Thyroid gland (tissue), 4 donors: ENCODE measurements at regions not wholly inside any gene's neighbourhood (a gene's known extent, or its start where the extent isn't known, plus 50 kb on each side); places are given as distances from the start of the nearest gene placed in this dataset.

Experiments
- POLR2A ChIP-seq, 2 donors: fragments of 450-650 bp; IDR thresholded peaks; one replicate each; pipeline ENCODE4 v1.6.1; 2017; ENCODE audit warnings: antibody characterized with exemption in 2 of 2, mild to moderate bottlenecking in 2 of 2, moderate library complexity in 1 of 2
- TF ChIP-seq, protein P1 (sequence below), 6 experiments: fragments of 200-600 bp in 3 of 6; fragments of 450-650 bp in 3 of 6; sonication (generic) in 3 of 6; IDR thresholded peaks; one replicate each; pipeline ENCODE4 v1.5.1; 2016 to 2019; ENCODE audit warnings: antibody characterized with exemption in 6 of 6, mild to moderate bottlenecking in 2 of 6, inconsistent platforms in 1 of 6, moderate library complexity in 1 of 6

DNA sequence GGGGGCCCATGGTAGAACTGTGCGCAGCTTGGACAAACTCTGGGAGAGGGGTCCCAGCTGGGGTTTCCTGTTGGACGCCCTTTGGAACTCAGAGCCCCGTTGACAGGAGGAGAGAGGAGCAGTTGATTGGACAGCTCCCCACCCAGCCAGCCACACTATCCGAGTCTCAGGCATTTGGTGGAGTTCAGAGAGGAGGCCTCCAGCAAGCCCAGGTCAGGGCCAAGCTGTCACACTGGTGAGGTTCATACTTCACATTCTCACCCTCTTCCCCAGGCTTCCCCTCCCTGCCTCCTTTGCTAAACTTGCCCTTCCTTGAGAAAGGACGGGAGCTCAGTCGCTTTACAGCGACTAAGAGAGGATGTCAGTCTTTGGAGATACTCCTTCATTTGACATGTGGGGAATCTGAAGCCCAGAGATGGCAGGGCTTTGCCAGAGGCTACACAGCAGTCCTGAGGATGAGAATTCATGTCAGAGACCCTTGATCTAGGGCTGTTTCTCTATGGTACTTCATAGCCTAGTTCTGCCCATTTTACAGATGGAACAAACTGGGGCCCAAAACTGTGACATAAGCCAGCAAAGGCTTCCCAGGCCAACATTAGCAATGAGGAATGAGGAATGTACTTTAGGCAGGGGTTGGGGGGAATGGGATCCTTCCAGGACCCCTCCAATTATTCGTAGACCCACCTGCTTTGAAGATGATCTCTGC, 142.2 kb downstream of the SMAD6 start:
- TF ChIP-seq, protein P1, sequence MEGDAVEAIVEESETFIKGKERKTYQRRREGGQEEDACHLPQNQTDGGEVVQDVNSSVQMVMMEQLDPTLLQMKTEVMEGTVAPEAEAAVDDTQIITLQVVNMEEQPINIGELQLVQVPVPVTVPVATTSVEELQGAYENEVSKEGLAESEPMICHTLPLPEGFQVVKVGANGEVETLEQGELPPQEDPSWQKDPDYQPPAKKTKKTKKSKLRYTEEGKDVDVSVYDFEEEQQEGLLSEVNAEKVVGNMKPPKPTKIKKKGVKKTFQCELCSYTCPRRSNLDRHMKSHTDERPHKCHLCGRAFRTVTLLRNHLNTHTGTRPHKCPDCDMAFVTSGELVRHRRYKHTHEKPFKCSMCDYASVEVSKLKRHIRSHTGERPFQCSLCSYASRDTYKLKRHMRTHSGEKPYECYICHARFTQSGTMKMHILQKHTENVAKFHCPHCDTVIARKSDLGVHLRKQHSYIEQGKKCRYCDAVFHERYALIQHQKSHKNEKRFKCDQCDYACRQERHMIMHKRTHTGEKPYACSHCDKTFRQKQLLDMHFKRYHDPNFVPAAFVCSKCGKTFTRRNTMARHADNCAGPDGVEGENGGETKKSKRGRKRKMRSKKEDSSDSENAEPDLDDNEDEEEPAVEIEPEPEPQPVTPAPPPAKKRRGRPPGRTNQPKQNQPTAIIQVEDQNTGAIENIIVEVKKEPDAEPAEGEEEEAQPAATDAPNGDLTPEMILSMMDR (IDR thresholded peaks at IDR 0.05): no peak
- no peak for TF ChIP-seq POLR2A (IDR thresholded peaks at IDR 0.05)
